ENCODE measurements at regions not wholly inside any gene's neighbourhood (a gene's known extent, or its start where the extent isn't known, plus 50 kb on each side); places are given as distances from the start of the nearest gene placed in this dataset.
"Not testable (repeated sequence)": the region's sequence is repeated elsewhere in the genome, so short reads cannot be mapped to it uniquely, and the experiment has no call there.

DNA sequence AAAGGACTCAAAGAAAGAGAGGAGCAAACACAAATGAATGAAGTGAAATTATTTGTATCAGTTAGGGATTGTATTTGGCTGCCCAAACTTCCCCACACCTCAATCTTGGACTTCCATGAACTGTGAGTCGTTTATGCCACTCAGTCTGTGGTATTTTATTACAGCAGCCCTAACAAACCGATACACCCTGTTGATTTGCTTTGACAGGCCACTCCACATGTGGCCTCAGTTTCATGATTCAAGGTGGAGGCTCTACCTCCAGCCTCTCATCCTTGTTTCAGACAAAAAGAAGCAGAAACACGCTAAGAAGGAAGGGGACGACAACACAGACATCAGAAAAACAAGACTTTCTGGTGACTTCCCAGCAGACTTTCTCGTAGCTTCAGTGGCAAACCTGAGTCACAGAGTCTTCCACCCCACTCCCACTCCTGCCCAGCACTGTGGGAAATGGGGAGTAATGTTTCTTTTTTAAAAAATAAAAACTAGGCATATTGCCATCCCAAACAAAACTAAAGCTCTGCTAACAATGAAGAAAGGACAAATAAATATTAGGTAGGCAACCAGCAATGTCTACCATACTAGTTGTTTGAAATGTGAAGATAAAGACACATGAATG lies 52.2 kb upstream of the ABCA1 start:
- FAIRE-seq (no peak), DNase-seq (ENCODE audit: low spot score in 2 of 2) (no peak)

DNA sequence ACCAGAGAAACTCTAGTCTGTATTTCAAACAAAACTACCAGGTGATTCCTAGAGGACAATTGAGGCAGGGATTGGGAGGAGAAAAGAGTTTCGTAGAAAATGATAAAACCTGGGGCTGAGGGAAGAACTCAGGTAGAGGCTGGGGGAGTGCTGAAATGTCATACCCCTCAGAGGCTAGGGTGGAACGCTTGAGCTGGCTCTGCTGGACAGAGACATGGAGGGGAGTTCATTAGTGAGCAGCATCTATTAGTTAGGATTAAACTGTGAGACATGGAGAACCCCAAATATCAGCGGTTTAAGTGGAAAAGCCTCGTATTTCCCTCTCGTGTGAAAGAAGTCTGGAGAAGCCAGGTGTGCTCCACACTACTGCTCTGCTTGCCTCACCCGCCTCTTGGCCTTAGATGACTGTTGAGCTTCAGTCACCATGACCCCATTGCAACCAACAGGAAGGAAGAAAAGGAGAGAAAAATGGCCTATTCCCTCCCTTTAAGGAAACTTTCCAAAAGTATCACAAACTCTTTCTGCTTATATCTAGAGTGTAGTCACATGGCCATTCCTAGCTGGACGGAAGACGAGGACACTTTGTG lies 53.7 kb upstream of the ABCA1 start:
- DNase-seq (ENCODE audit: low spot score in 2 of 2), result no peak
- no peak for FAIRE-seq

DNA sequence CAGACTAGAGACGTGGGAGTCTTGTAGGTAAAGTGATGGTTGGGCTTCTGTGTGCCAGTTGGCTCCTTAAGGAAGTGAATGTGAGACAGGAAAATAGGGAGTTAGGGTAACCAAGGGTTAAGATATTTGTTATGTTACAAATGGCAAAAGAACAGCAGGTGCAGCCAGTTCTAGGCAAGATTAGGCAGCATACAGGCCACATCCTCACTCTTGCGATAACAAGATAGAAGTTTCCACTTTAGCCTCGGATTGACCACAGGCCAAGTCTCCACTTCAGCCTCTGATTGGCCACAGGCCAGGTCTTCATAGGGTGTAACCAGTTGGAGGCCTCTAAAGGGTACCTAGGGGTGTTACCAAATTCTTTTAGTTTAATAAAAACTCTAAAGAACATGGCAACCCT lies 54.6 kb upstream of the ABCA1 start:
- DNase-seq (ENCODE audit: low spot score in 2 of 2), result no peak
- FAIRE-seq, result no peak

DNA sequence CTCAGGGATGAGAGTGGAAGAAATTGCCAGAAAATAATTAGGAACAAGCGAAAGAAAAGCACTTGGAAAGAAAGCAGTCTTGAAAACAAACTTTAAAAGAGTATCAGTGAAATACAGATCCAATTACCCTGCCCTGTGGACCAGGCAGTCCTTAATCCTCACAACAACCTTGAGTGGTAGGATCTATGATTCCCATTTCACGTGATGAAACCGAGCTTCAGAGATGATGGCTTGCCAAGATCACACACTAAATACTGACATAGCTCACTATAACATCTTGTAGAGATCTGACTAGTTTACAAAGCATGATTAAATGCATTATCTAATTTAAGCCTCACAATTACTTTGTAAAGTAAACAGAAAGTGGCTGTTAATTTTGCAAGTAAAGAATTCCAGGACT lies 55.5 kb upstream of the ABCA1 start:
- FAIRE-seq, result no peak
- no peak for DNase-seq (ENCODE audit: low spot score in 2 of 2)

DNA sequence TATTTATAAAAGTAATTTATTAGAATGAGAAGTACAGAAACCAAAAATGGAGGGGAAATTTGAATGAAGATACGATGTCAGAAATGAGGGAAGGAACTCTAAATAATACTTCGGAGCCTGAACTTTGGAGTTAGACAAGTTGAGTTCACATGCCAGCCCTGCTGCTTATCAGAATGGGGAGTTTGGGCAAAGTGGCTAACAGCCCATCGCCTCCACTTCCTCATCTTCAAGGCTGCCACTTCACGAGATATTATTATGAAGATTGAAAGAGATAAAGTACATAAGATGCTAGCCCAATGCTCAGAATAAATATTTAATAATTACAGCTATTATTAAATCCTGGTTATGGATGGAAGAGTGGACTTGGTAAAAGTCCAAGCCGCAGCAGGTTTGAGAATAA lies 56.2 kb upstream of the ABCA1 start:
- no peak for FAIRE-seq
- no peak for DNase-seq (ENCODE audit: low spot score in 2 of 2)

DNA sequence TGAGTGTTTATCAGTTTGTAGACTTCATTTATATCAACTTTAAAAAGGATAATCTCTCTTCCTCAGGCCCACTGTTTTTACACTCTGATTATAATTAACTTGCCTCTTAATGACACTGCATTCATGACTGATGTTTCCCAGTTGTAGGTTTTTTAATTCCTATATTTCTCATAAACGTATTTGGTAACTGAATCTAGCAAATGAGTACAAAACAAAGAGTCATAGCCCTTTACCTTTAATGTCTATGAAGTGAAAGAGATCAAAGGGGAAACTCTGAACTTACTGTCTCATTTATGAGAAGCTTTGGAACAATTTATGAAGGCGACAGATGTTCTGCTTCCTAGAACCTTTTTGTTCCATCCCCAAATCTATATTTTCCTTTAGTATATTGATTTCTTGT lies 56.6 kb upstream of the ABCA1 start:
- FAIRE-seq, result no peak

DNA sequence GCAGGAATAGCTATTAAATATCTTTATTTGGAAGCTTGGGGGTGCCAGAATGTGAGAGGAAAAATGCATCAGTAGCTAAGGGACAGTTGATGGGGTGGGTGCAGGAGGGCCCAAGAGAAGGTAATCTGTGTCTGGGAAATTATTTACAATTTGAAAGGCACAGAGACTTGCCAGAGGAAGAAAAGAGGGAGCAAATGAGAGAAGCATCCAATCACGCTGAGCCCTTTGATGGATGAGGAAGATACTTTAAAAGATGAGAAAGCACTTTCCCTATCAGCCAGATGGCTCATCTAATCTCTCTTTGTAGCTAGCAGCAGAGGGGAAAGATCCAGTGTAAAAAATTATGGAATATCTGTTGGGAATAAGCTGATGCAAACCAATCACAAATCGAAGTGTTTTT lies 57.0 kb upstream of the ABCA1 start:
- FAIRE-seq (no peak), DNase-seq (ENCODE audit: low spot score in 2 of 2) (no peak)

More for the DNA sequence above, 56.6 kb upstream of the ABCA1 start:
- DNase-seq (ENCODE audit: low spot score in 2 of 2), result no peak

DNA sequence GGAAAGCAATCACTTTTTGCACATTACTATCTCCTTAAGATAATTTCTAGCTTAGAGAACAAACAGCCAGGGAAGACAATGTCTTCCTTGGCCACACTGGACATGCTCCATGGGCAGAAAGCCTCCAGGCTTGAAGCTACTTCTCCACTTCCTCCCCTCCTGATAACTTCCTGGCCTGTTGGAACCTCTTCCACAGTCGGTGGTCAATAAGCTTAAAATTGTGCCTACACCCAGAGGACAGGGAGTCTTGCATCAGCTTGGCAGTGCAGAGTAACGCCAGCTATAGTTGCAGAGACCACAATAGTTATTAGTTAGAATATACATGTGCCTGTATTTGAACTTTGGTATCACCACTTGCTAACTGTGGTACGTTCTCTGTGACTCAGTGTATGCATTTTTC lies 58.1 kb upstream of the ABCA1 start:
- no peak for DNase-seq (ENCODE audit: low spot score in 2 of 2)
- no peak for FAIRE-seq

DNA sequence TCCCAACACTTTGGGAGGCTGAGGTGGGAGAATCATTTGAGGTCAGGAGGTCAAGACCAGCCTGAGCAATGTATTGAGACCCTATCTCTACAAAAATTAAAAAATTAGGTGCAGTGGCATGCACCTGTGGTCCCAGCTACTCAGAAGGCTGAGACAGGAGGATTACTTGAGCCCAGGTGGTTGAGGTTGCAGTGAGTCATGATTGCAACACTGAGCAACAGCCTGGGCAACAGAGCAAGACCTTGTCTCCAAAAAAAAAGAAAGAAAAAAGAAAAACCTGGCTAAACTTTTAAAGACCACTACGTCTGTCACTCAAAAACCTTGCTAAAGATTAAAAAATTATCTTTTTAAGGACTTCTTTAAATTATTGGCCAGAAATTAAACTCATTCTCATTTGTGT lies 59.8 kb upstream of the ABCA1 start:
- FAIRE-seq (no peak), DNase-seq (ENCODE audit: low spot score in 2 of 2) (no peak)

DNA sequence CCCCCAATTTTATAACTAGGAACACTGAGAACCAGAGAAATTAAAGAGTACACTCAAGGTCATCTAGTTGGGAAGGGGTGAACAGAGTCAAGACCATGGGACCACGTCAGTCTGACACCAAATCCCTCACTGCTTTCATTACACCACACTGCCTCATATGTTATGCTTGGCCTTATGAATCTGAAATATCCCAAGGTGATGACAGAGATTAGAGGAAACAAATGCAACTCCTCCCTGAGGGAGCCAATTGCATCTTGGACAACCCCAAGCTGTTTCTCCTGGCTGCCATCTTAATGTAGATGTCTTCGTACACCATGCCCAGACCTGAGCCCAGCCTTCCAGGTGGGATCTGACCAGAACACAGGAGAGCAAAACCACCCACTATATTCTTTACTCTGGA lies 60.6 kb upstream of the ABCA1 start:
- no peak for FAIRE-seq
- DNase-seq (ENCODE audit: low spot score in 2 of 2), result no peak

DNA sequence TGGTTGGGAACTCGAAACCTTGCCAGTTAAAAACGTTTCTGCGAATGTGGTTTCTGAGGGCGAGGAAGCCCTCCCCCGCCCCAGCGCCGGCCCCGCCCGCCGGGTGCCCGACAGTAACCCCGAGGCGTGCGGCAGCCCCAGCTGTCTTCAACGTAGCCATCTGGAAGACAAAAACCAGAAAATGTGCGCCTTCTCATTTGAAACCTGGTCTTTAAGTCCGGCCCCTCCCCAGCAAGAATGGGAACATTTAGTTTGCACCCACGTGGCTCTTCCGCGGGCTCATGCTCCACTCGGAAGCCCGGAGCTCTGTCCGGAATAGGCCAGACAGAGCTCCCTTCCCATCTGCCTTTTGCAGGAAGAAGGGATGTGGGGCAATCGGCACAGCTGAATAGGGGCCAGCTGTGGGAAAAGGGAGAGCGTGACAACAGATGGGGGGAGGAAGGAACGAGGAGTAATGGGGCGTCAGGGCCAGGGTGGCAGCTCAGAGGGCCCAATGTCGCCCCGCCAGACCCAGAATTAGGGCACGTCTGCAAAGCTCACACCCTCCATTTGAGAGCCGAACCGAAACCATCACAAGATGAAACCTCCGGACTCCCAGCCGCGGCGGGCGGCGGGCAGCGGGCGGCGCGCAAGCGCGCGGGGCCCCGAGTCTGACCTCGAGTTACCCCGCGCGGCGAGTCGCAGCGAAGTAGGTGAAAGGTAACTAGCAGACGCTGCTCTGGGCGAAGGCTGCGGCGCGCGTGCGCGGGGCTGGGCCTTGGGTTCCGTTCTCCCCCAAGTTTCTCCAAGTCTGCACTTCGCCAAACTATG lies 63.4 kb upstream of the ABCA1 start:
- no peak for FAIRE-seq
- DNase-seq (ENCODE audit: low spot score in 2 of 2), result peak; percentile 75 to 77

DNA sequence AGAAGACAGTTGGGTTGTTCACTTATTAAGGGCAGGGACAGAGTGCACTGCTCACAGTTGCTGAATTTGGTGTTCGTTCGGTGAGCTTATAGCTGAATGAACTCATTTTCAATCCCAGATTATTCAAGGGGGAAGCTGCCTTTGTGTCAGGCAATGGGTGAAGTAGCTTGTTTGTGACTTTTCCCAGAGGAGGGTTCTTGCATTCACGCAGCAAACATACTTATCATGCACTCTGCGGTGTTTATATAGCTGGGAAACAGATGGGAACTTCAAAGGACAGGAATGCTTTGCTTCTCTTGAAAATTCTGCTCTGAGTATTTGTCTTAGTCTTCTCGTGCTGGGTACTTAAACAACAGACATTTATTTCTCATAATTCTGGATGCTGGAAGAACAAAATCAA lies 64.7 kb upstream of the ABCA1 start:
- DNase-seq (ENCODE audit: low spot score in 2 of 2) (no peak), FAIRE-seq (no peak)

DNA sequence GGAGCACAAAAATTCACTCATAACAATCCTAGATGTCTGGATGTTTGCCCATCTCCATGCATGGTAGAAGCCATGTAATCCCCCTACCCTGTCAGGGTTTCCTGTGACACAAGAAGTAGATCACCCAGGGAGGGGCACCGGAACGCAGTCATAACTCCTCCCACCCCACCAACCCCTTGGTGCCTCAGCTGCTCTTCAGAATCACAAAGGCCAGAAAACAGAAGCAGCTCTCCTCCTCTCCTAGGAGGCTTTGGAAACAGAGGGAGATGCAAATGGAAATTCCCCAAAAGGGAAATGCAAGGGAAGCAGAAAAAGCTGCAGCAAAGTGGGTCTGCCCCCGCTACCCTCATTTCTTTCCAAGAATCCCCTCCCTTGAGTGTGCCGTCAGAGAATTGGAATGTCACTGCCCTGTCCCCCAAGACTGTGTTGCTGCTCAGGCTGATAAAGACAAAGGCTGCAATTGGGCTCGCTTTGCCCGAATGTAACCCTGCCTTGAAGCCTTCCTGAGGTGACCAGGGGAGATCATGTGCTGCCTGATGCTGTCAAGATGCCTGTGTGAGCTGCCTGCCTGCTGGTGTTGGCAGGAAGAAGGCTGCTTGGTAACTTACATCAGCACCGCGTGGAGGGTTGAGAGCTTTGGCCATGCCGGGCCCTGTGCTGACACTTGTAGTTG lies 65.5 kb upstream of the ABCA1 start:
- DNase-seq (ENCODE audit: low spot score in 2 of 2) (no peak), FAIRE-seq (no peak)

DNA sequence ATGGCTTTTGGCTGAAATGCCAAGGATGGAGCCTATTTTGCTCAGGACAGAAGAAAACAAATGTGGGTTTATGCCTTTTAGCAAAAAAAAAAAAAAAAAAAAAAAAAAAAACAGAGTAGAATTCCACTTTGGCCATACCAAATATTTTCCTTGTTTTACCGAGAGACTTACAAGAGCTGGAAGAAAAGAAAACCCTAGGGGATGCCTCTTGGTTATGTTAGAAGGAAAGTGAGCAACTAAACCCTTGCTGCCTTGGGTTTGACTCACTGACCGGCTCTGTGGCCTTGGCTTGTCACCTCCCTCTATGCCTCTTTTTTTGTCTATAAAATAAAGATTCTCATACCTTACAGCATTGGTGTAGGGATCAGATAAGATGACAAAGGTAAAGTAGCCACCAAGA lies 69.6 kb upstream of the ABCA1 start:
- DNase-seq (ENCODE audit: low spot score in 2 of 2), result no peak
- no peak for FAIRE-seq

DNA sequence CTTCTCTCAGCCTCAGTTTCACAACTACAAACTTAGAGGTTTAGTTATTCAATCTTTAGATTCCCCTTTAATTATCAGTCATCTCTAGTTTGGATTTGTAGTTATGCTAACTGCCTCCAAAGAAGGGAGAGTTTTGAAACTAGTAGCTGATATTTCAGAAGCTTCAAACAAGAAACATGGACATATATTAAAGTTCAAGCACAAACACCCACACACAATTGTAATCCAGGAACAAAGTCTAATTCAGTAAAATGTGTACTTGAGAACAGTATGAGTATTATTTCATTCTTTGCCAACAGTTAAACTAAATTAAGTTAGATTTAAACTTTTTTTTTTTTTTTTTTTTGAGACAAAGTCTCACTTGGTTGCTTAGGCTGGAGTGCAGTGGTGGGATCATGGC lies 71.2 kb upstream of the ABCA1 start:
- FAIRE-seq, result no peak

DNA sequence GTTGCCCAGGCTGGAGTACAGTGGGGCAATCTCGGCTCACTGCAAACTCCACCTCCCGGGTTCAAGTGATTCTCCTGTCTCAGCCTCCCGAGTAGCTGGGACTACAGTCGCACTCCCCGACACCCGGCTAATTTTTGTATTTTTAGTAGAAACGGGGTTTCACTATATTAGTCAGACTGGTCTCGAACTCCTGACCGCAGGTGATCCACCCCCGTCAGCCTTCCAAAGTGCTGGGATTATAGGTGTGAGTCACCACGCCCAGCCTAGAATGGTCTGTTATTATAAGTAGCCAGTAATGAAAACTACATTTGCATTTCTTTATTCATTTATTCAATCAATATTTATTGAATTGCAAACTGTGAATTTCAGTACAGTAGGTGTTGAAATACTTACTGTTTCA lies 72.6 kb upstream of the ABCA1 start:
- FAIRE-seq; DNase-seq (ENCODE audit: low spot score in 2 of 2): not testable (repeated sequence)

More for the DNA sequence above, 71.2 kb upstream of the ABCA1 start:
- no peak for DNase-seq (ENCODE audit: low spot score in 2 of 2)

DNA sequence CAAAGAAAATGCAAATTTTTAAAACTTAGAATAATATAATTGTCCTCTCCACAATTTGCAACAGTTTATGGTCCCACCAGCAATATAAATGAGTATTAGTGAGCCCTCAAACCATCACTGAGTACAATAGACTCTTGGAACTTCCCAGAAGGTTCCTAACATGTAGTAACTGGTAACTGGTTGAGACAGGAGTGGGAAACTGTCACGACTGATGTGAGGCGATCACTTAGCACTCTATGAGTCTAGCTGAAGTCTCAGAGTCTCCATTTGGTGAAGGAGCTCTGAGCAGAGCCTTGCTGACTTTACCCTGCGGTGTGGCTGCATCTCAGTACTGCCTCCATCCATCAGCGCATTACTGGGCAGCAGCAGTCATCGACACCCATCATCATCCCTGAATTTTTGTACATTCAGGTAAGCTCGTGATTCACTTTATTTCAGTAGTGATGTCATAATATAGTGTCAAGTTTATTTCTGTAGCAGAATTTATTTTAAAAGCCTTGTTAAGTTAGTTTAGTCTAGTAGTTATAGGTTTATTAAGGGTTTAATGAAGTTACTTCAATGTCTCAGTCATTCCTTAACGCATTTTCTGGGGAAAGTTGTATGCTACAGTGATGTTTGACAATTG lies 76.6 kb upstream of the ABCA1 start:
- no peak for FAIRE-seq
- no peak for DNase-seq (ENCODE audit: low spot score in 2 of 2)

DNA sequence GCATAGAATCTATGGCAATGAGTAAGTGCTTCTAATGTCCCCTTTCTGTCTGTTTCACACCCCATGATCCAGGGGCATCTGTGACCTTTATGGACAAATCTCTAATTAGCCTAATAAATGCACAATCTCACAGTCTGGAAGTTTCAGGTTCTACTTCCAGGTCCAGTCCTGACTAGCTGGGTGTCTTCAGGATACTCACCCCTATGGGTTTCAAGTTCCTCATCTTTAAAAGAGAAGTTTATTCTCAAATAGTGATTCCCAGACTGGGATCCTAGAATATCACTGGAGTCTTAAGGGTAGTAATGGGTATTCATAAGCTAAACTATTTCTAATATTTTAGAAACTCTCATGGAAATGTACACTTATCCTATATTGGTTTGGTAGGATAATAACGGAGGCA lies 77.2 kb upstream of the ABCA1 start:
- FAIRE-seq, result no peak
- no peak for DNase-seq (ENCODE audit: low spot score in 2 of 2)

DNA sequence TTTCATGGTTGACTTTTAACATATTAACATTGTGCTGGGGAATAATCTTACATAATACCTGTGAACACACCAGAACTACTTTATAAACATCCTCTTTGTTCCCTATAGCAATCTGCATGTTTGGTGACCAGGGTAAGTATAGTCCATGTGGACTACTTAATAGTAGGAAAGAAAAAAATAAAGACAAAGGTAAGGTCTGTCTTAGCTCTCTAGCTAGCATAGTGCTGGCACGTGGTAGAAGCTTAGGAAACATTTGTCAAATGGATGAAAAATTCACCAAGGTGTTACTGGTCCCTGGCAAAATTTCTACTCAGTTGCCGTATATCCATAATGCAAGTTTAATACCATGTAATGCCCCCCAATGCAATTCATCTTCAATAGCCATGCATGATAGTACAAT lies 78.6 kb upstream of the ABCA1 start:
- FAIRE-seq, result no peak
- DNase-seq (ENCODE audit: low spot score in 2 of 2), result no peak

DNA sequence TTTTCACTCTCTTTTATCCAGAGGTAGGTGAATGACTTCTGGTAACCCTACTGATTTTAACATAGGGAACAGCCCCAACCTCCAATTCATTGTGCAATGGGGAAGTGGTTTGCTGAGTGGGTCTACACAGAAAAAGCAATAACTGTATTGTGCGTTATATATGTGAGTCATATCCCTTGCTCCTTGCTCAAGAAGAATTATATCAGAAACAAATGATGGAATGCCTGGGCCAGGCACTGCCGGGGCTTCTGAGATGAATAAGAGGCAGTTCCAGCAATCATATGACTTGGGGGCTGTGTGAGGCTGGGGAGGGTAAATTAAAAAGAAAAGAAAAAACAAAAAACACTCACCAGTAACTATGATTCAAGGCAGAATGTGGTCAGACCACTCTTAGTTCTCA lies 79.2 kb upstream of the ABCA1 start:
- no peak for DNase-seq (ENCODE audit: low spot score in 2 of 2)
- FAIRE-seq, result no peak

DNA sequence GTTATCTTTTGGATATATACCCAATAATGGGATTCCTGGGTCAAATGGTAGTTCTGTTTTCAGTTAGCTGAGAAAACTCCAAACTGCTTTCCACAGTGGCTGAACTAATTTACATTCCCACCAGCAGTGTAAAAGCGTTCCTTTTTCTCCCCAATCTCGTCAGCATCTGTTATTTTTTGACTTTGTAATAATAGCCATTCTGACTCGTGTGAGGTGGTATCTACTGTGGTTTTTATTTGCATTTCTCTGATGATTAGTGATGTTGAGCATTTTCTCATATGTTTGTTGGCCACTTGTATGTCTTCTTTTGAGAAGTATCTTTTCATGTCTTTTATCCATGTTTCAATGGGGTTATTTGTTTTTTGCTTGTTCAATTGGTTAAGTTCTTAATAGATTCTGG lies 82.1 kb upstream of the ABCA1 start:
- FAIRE-seq; DNase-seq (ENCODE audit: low spot score in 2 of 2): not testable (repeated sequence)

All from frontal cortex (tissue), 3 donors.